B cell (primary cell): ENCODE measurements at regions not wholly inside any gene's neighbourhood (a gene's known extent, or its start where the extent isn't known, plus 50 kb on each side); places are given as distances from the start of the nearest gene placed in this dataset.

Experiments
- ATAC-seq: fragments of 200-7000 bp; cut with Tn5 transposase; one replicate; pipeline ENCODE4 v1.10.0; 2021; ENCODE audit warnings: low read depth, mild to moderate bottlenecking, moderate number of reproducible peaks, moderate library complexity
- CTCF ChIA-PET: fragments of 350-600 bp; sonication (Branson Sonifier 250); formaldehyde crosslinking; loops from one replicate; lab custom pipeline; 2021; ENCODE audit warnings: antibody characterized with exemption, inconsistent platforms; lab: Charles Lee
- POLR2A ChIA-PET: fragments of 350-600 bp; sonication (Branson Sonifier 250); formaldehyde crosslinking; loops from one replicate; lab custom pipeline; 2021; ENCODE audit warnings: antibody characterized with exemption; lab: Charles Lee
- DNase-seq: peaks from one replicate; pipeline ENCODE4 v3.0.0; 2013
- H2AFZ ChIP-seq: 2 replicates; pipeline ENCODE4 v1.6.1; 2012; ENCODE audit warnings: mild to moderate bottlenecking, low read depth, low read length; ENCODE audit not compliant: insufficient read depth, poor library complexity, severe bottlenecking
- H3K27ac ChIP-seq, 2 donors: 1 replicate in 1 of 2; 2 replicates in 1 of 2; pipeline ENCODE4 v1.5.1; 2012 to 2013; ENCODE audit warnings: low read length in 2 of 2, mild to moderate bottlenecking in 2 of 2, moderate library complexity in 1 of 2
- H3K27me3 ChIP-seq, 4 experiments: fragments of 200-600 bp in 1 of 4; sonication (generic) in 1 of 4; replicated peaks in 1 of 4; 1 replicate in 2 of 4; 2 replicates in 2 of 4; pipeline versions ENCODE4 v1.6.1 to v1.7.0; 2013 to 2016; ENCODE audit warnings: low read length in 3 of 4, mild to moderate bottlenecking in 2 of 4, mixed read lengths in 1 of 4, moderate library complexity in 1 of 4; ENCODE audit not compliant: insufficient read depth in 4 of 4, control insufficient read depth in 3 of 4; ENCODE audit errors: control extremely low read depth in 1 of 4
- H3K36me3 ChIP-seq, 2 experiments: replicated peaks in 1 of 2; 1 replicate in 1 of 2; 2 replicates in 1 of 2; pipeline versions ENCODE4 v1.6.1 to v1.7.1; 2013; ENCODE audit warnings: low read length in 1 of 2; ENCODE audit not compliant: insufficient read depth in 2 of 2, control insufficient read depth in 1 of 2; ENCODE audit errors: control extremely low read depth in 1 of 2, extremely low read depth in 1 of 2
- H3K4me1 ChIP-seq, 2 donors: fragments of 200-600 bp in 1 of 2; sonication (generic) in 1 of 2; 1 replicate in 1 of 2; 2 replicates in 1 of 2; pipeline versions ENCODE4 v1.5.1 to v1.6.1; 2013 to 2017; ENCODE audit warnings: low read length in 2 of 2; ENCODE audit not compliant: control insufficient read depth in 2 of 2, insufficient read depth in 2 of 2
- H3K4me2 ChIP-seq: replicated peaks from 2 replicates; pipeline ENCODE3; 2012; ENCODE audit warnings: mild to moderate bottlenecking, low read depth, low read length; ENCODE audit not compliant: poor library complexity, severe bottlenecking
- H3K4me3 ChIP-seq, 5 experiments: fragments of 200-600 bp in 1 of 5; sonication (generic) in 1 of 5; 1 replicate in 3 of 5; 2 replicates in 2 of 5; pipeline versions ENCODE4 v1.5.1 to v1.7.0; 2011 to 2016; ENCODE audit warnings: low read length in 4 of 5, mild to moderate bottlenecking in 4 of 5, low read depth in 2 of 5, control low read depth in 1 of 5, moderate library complexity in 1 of 5; ENCODE audit not compliant: insufficient read depth in 1 of 5; ENCODE audit errors: control extremely low read depth in 1 of 5, extremely low read depth in 1 of 5
- H3K79me2 ChIP-seq: fragments of 200-600 bp; sonication (generic); one replicate; pipeline ENCODE4 v1.6.0; 2016; ENCODE audit warnings: low read length; ENCODE audit not compliant: control insufficient read depth, insufficient read depth
- H3K9ac ChIP-seq: fragments of 200-600 bp; sonication (generic); 2 replicates; pipeline ENCODE4 v1.6.1; 2017; ENCODE audit warnings: mild to moderate bottlenecking, low read length, moderate library complexity
- H3K9me3 ChIP-seq, 3 donors: one replicate each; pipeline versions ENCODE4 v1.6.1 to v1.7.1; 2013; ENCODE audit warnings: low read length in 2 of 3; ENCODE audit not compliant: control insufficient read depth in 2 of 3, insufficient read depth in 1 of 3; ENCODE audit errors: control extremely low read depth in 1 of 3
- H4K20me1 ChIP-seq: 2 replicates; pipeline ENCODE4 v1.6.0; 2012; ENCODE audit warnings: mild to moderate bottlenecking, low read length; ENCODE audit not compliant: insufficient read depth, control insufficient read depth, poor library complexity, severe bottlenecking
- H3K27ac Mint-ChIP-seq: one replicate; pipeline ENCODE4 v1.8.0; 2021; ENCODE audit warnings: mixed read lengths
- H3K27me3 Mint-ChIP-seq: one replicate; pipeline ENCODE4 v1.8.0; 2021; ENCODE audit warnings: mixed read lengths
- H3K4me1 Mint-ChIP-seq: one replicate; pipeline ENCODE4 v1.8.0; 2021; ENCODE audit warnings: mixed read lengths
- H3K4me3 Mint-ChIP-seq: one replicate; pipeline ENCODE4 v1.8.0; 2021; ENCODE audit warnings: mixed read lengths
- H3K9me3 Mint-ChIP-seq: one replicate; pipeline ENCODE4 v1.8.0; 2022; ENCODE audit warnings: mixed read lengths; ENCODE audit not compliant: insufficient read depth
- CTCF ChIP-seq: fragments of 200-600 bp; IDR thresholded peaks from one replicate; pipeline ENCODE4 v1.8.0; 2022; ENCODE audit warnings: antibody characterized with exemption, mild to moderate bottlenecking
- EZH2 ChIP-seq: IDR thresholded peaks from 2 replicates; pipeline ENCODE4 v1.6.1; 2012; ENCODE audit warnings: borderline replicate concordance, low read depth, mild to moderate bottlenecking, moderate library complexity, low read length; ENCODE audit not compliant: insufficient read depth, poor library complexity, severe bottlenecking
- WGBS: methylation state at CpG from one replicate; pipeline ENCODE4 v1.1.5; 2013; ENCODE audit warnings: missing lambda C conversion rate; ENCODE audit not compliant: insufficient coverage; 5-methylcytosine and 5-hydroxymethylcytosine counted together
- intact Hi-C: fragments of 100-400 bp; cut with micrococcal nuclease; formaldehyde crosslinking; loops from one replicate; pipeline ENCODE4 v1.10.0; 2022

- ChIA-PET CTCF (no interaction called here), POLR2A (no interaction called here)
- no peaks in the 10 kb centered on the region for H3K27me3 ChIP-seq
- Mint-ChIP-seq H3K4me3 (no peak overlapping the region), H3K9me3 (peaks cover 3% of the 10 kb centered on the region), H3K27ac (no peak overlapping the region), H3K4me1 (no peaks in the 10 kb centered on the region), H3K27me3 (peaks cover 5% of the 10 kb centered on the region)
- no peaks in the 10 kb centered on the region for H3K79me2 ChIP-seq
- 96% methylated on average over 5 of the region's 5 CpGs for WGBS
- no peak overlapping the region for H2AFZ ChIP-seq
- H3K4me3 ChIP-seq: no peak overlapping the region
- intact Hi-C loops: no loop called here
- peaks cover 0 to 26% (median 12%) of the 10 kb centered on the region in 3 donors for H3K9me3 ChIP-seq
- ATAC-seq (no peak), DNase-seq (no peak)
- no peak overlapping the region for H3K27ac ChIP-seq
- H3K4me2 ChIP-seq: no peak overlapping the region
- TF ChIP-seq CTCF: no peak
- no peak for TF ChIP-seq EZH2
- no peak overlapping the region for H3K9ac ChIP-seq
- H4K20me1 ChIP-seq: no peaks in the 10 kb centered on the region
- H3K4me1 ChIP-seq: no peaks in the 10 kb centered on the region
- H3K36me3 ChIP-seq: no peaks in the 10 kb centered on the region
Measured at GRCh38 chr11:69359735-69360480, 66.0 kb downstream of the MYEOV start.

GRCh38 chr11:69360606-69361005 lies 66.7 kb downstream of the MYEOV start:
- ChIA-PET POLR2A (no interaction called here), CTCF (no interaction called here)
- TF ChIP-seq CTCF: no peak
- no peak for TF ChIP-seq EZH2
- peaks cover 0 to 26% (median 12%) of the 10 kb centered on the region in 3 donors for H3K9me3 ChIP-seq
- Mint-ChIP-seq H3K9me3 (peaks cover 3% of the 10 kb centered on the region), H3K4me1 (no peaks in the 10 kb centered on the region), H3K4me3 (no peak overlapping the region), H3K27me3 (peaks cover 4% of the 10 kb centered on the region), H3K27ac (no peak overlapping the region)
- H3K4me3 ChIP-seq: no peak overlapping the region
- no peaks in the 10 kb centered on the region for H3K4me1 ChIP-seq
- no peaks in the 10 kb centered on the region for H4K20me1 ChIP-seq
- intact Hi-C loops: no loop called here
- H3K27me3 ChIP-seq: no peaks in the 10 kb centered on the region
- no peak overlapping the region for H3K4me2 ChIP-seq
- ATAC-seq (no peak), DNase-seq (no peak)
- H3K79me2 ChIP-seq: no peaks in the 10 kb centered on the region
- no peak overlapping the region for H2AFZ ChIP-seq
- H3K36me3 ChIP-seq: no peaks in the 10 kb centered on the region
- H3K9ac ChIP-seq: no peak overlapping the region
- H3K27ac ChIP-seq: no peak overlapping the region
- WGBS: 100% methylated on average over 1 of the region's 3 CpGs
